ENCODE measurements at regions not wholly inside any gene's neighbourhood (a gene's known extent, or its start where the extent isn't known, plus 50 kb on each side); places are given as distances from the start of the nearest gene placed in this dataset.

GRCh38 chr3:168493412-168494205 lies 397.9 kb upstream of the GOLIM4 start:
- no peak for DNase-seq (ENCODE audit: low read depth, low spot score)
- H3K27ac ChIP-seq = no peak overlapping the region

DNA sequence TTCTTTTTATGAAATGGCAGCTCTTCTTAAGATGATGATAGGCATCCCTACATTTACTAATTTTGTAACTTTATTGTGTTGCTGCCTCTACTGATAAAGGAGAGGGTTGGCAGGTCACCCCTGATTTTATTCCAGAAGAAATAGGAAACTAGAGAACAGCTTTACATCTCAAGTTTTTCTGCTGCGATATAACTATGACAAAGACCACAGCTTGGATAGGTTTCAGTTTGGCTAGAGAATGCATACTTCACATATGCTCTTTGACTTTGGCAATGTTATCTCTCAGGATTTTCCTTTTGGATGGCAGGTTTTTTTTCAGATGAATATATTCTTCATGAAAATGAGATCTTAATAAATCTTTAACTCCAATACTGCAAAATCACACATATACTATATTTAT lies 395.3 kb upstream of the GOLIM4 start:
- no peak for DNase-seq (ENCODE audit: low read depth, low spot score)
- H3K27ac ChIP-seq = no peak overlapping the region

DNA sequence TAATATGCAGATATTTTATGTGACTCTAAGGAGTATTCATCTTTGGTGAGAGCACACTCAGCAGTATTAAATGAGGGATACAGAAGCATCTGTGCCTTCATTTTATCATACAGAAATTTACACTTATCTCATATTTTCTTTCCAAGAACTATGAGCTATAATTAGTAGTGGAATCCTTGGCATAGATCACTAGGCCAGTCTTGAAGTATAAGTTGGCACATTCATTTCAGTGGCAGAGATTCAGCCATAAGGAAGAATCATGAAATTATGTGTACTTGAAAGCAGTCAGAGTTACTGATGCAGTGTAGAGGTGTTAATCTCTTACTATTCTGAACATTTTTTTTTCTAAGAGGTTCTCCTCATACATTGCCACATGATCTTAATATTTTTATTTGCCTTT lies 393.6 kb upstream of the GOLIM4 start:
- DNase-seq (ENCODE audit: low read depth, low spot score) = no peak
- H3K27ac ChIP-seq = no peak overlapping the region

DNA sequence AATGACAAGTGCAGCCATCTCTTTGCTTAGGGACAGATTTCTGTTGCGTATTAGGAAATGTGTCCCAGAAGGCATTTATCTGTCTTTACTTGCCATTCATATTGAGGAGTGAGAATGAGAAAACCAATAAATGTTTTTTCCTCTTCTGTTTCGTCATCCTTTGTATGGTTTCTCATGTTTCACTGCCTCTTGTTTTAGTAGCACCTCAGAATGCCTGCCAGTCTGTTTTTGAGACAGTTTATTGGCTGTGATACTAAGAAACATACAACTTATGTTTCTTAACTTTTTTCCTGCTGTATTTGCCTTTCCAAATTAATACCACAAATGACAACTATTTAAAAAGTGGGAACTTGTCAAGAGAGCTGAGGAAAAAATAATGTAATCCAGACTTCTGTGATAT lies 390.2 kb upstream of the GOLIM4 start:
- no peak overlapping the region for H3K27ac ChIP-seq
- no peak for DNase-seq (ENCODE audit: low read depth, low spot score)

DNA sequence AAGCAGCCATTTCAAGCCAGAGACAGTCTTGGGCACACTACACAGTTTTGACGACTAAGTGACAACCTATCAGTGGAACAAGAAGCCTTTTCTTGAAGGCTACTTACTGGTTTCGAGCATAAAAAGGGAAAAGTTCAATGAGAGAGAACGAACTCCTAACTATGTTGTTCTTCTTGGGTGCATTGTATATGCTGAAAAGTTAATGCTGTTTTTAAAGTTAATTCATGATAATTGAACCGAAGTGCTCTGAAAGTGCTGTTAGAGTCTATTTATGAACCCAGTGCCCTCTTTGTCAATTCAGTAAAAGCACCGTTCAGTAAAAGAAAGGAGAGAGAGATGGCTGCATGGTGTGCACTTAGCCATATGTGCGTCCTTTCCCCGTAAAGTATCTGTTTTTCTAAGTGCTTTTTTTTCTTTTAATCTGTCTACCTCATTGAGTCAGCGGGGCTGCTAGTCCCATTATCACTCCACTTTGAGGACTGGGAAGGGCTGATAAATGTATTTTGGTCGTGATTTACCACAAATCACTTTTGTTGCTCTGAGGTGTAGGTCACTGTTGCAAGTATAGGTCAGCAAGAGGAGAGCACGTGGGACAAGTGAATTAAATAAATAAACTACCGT lies 380.7 kb upstream of the GOLIM4 start:
- no peak overlapping the region for H3K27ac ChIP-seq
- no peak for DNase-seq (ENCODE audit: low read depth, low spot score)

GRCh38 chr3:168475704-168476103 lies 380.0 kb upstream of the GOLIM4 start:
- H3K27ac ChIP-seq = no peak overlapping the region
- no peak for DNase-seq (ENCODE audit: low read depth, low spot score)

GRCh38 chr3:168473334-168473890 lies 377.7 kb upstream of the GOLIM4 start:
- no peak for DNase-seq (ENCODE audit: low read depth, low spot score)
- H3K27ac ChIP-seq = no peak overlapping the region

DNA sequence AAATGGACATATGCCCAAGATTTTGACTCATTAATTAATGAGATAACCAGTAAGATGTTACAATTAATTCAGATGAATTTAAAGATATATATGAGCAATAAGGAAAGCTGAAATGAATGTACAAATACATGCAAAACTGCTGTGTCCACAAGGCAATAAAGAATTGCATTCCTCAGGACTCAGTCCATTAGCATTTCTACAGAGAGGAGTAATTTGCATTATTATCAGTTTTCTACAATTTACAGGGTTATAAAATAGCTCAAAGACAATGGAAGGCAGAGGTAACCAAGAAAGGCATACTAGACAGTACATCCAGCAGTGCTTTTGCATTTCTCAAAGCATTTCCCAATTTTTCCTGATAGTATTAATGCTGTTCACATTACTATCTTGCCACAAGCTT lies 377.1 kb upstream of the GOLIM4 start:
- DNase-seq (ENCODE audit: low read depth, low spot score) = no peak
- H3K27ac ChIP-seq = no peak overlapping the region

DNA sequence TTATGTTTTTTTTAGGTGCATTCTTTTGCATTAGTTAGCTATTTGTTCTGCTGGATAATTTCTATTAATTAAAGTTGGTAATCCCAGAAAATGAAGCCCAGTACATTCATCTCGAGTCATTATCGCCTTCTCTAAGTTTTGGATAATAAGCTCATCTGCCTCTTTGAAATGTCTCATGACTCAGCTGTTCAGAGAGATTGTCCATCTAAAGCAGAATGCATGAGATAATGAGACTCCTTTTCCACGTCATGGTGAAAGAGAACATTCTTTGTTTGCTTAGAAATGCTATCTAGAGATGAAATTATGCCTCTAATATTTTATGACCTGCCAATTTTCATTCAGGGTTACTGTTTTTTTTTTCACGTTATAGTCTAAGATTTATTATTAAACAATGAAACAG lies 374.7 kb upstream of the GOLIM4 start:
- no peak for DNase-seq (ENCODE audit: low read depth, low spot score)
- no peak overlapping the region for H3K27ac ChIP-seq

DNA sequence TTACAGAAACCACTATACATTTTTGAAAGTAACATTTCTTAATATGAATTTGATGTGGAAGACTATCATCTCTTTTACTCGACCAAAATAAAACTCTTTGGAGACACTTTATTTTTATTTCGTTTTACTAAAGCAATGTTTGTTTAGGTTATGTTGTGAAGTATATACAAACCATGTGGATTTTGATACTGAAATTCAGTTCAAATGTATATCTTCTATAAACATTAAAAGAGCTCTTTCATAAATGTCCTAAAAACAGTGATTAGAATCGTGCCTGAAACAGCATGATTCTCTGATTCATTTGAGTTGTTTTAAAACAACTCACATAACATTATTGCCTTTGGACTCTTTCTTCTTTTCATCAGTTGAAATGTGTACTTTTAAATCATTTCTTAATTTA lies 373.7 kb upstream of the GOLIM4 start:
- no peak for DNase-seq (ENCODE audit: low read depth, low spot score)

GRCh38 chr3:168467115-168467714 lies 371.5 kb upstream of the GOLIM4 start:
- DNase-seq (ENCODE audit: low read depth, low spot score) = no peak
- H3K27ac ChIP-seq = no peak overlapping the region

More for the DNA sequence above, 373.7 kb upstream of the GOLIM4 start:
- no peak overlapping the region for H3K27ac ChIP-seq

- no peak overlapping the region for H3K27ac ChIP-seq
- DNase-seq (ENCODE audit: low read depth, low spot score) = no peak
These were observed 366.1 kb upstream of the GOLIM4 start for GRCh38 chr3:168461793-168462192.

- no peak for DNase-seq (ENCODE audit: low read depth, low spot score)
- no peak overlapping the region for H3K27ac ChIP-seq
These were observed 363.6 kb upstream of the GOLIM4 start for GRCh38 chr3:168459226-168459784.

- no peak for DNase-seq (ENCODE audit: low read depth, low spot score)
- H3K27ac ChIP-seq = no peak overlapping the region
These were observed 362.3 kb upstream of the GOLIM4 start for GRCh38 chr3:168457954-168458539.

GRCh38 chr3:168455814-168456213 lies 360.1 kb upstream of the GOLIM4 start:
- no peak for DNase-seq (ENCODE audit: low read depth, low spot score)
- H3K27ac ChIP-seq = no peak overlapping the region

- no peak overlapping the region for H3K27ac ChIP-seq
- DNase-seq (ENCODE audit: low read depth, low spot score) = no peak
These were observed 357.9 kb upstream of the GOLIM4 start for GRCh38 chr3:168453623-168454022.

DNA sequence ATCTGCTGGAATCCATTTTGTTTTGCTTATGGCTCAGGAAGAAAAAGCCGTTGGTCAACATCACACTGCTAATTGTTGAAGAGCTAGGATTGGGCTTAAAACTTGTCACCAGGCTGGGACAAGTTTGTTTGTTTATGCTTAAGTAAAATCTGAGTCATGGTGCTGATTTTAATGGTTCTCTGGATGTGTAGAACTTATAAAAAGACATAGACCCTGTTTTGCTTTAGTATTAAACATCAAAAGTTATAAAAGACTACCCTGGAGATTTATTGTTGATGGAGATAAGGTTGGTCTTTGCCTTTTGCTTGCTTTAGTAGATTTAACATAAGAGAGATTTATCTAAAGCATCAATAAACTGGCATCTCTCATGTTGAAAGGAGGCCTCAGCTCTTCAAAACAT lies 348.2 kb upstream of the GOLIM4 start:
- no peak overlapping the region for H3K27ac ChIP-seq
- no peak for DNase-seq (ENCODE audit: low read depth, low spot score)

GRCh38 chr3:168442502-168442901 lies 346.8 kb upstream of the GOLIM4 start:
- no peak for DNase-seq (ENCODE audit: low read depth, low spot score)
- H3K27ac ChIP-seq = no peak overlapping the region

- no peak overlapping the region for H3K27ac ChIP-seq
- DNase-seq (ENCODE audit: low read depth, low spot score) = no peak
These were observed 340.6 kb upstream of the GOLIM4 start for GRCh38 chr3:168436245-168436724.

DNA sequence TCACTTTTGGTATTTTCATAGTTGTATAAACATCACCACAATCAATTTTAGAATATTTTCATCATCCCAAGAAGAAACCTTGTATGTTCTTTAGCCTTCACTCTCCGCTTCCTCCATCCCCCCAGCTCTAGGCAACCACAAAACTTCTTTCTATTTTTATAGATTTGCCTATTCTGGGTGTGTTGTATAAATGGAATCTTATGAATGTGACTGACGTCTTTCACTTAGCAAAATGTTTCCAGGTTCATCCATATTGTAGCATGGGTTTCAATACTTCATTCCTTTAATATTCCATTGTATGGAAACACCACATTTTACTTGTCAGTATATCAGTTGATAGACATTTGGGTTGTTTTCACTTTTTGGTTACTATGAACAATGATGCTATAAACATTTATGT lies 335.8 kb upstream of the GOLIM4 start:
- DNase-seq (ENCODE audit: low read depth, low spot score) = no peak
- H3K27ac ChIP-seq = no peak overlapping the region

Data from epithelial cell of prostate (primary cell).